ENCODE measurements at regions not wholly inside any gene's neighbourhood (a gene's known extent, or its start where the extent isn't known, plus 50 kb on each side); places are given as distances from the start of the nearest gene placed in this dataset.

DNA sequence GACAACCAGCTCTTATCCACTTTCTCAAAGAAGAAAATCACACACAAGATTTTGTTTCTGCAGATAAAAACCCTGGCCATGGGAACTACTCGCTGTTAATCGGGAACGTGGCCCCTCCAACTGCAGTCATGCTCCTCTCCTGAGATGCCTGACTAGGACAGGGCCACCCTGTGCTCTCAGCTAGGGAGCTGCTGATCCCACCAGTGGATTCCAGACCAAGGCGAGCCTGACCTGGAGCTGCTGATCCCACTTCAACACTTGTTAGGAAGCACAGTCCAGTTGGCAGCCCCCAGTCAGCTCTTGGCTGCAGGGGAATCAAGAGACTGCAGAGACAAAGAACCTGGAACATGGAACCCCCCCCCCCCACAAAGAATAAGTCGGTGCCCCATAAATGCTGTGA is 474.3 kb upstream of the MGMT start:
- no peak for DNase-seq

DNA sequence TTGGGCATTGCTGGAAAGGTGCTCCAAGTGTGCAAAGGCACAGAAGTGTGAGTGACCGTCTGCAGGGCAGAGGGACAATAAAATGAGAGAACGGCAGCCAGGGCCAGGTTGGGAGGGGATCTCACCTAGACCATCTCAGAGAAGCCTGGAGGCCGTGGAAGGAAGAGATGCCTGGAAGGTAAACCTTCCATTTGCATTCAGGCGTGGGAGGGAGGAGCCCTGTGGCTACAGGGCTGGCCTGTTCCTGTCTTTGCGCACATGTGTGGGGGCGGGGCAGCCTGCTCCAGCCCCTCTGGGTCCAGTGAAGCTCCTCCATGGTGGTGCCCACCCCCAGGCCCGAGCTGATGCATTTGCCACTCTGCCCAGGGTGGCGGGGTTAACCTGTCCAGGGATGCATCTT is 473.6 kb upstream of the MGMT start:
- no peak for DNase-seq

DNA sequence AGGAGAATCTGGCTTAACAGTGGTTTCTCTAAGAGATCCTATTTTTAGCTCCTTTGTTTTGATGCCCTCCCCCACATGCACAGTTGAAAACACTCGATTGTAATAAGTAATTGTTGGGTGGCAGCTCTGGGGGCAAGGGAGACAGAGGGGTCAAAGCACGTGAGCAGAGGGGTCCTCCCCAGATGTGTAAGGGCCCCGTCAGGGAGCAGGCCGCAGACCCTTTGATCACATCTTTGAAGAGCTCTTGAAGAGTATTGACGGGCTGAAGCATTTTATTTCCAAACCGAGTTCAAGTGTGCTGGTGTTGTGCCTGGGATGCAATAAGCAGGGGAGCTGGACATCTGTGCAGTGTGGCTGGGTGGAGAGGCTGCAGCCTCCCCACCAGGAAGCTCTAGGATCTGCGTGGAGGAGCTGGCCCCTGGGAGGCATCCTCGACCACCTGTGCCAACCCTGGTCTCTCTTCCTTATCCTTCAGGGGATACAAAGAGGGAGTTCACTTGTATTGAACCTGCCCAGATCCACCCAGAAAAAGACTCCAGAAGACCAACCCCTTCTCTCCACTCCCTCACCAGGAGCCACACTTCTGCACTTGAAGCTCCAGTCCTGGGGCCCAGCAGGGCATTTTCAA is 473.0 kb upstream of the MGMT start:
- DNase-seq = no peak

DNA sequence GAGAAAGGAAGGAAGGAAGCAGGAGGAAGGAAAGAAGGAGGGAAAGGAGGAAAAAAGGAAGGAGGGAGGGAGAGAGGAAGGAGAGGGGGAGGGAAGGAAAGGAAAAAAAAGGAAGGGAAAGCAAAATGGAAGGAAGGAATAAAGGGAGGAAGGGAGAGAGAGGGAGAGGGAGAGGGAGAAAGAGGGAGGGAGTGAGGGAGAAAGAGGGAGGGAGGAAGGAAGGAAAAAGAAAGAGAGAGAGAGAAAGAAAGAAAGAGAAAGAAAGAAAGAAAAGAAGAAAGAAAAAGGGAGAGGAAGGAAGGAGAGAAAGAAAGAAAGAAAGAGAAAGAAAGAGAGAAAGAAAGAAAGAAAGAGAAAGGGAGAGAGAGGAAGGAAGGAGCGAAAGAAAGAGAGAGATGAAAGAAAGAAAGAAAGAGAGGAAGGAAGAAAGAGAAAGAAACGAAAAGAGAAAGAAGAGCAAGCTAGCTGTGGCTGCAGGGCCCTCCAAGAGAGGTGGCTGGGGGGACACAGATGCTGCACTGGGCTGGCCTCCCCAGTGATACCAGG is 472.4 kb upstream of the MGMT start:
- DNase-seq = no peak

DNA sequence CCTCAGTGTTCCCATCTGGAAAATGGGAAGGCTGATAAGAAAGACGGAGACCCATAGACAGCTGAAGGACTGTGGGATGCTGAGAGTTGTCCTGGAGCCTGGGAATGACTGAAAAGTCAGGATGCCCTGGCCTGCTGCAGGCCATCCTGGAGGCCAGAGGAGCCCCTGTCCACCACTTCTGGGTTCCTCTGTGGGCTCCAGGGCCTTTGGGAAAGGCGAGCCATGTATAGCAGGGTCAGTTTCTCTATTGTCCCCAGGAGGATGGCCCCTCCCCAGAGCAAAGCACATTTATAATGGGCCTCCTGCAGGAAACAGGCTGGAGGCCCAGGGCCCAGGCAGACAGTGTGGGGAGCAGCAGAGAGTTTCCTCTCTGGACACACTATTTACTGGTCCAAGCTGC is 471.4 kb upstream of the MGMT start:
- DNase-seq = no peak

DNA sequence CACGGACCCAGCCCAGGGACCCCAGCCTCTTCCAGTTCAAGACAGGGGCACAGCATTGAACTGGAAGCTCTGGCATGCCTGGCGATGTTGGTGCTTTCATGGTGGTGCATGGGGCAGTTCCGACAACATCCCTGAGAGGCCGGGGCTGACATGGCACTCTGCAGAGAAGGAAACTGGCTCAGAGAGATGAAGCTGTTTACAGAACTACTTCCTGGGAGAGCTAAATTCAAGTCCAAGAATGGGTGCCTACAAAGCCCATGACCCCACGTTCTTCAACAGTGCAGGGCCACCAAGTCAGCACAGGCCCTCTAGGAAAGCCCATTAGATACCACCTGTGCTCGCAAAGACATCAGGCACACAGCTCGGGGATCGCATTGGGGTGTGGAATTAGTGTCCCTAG is 470.9 kb upstream of the MGMT start:
- no peak for DNase-seq

DNA sequence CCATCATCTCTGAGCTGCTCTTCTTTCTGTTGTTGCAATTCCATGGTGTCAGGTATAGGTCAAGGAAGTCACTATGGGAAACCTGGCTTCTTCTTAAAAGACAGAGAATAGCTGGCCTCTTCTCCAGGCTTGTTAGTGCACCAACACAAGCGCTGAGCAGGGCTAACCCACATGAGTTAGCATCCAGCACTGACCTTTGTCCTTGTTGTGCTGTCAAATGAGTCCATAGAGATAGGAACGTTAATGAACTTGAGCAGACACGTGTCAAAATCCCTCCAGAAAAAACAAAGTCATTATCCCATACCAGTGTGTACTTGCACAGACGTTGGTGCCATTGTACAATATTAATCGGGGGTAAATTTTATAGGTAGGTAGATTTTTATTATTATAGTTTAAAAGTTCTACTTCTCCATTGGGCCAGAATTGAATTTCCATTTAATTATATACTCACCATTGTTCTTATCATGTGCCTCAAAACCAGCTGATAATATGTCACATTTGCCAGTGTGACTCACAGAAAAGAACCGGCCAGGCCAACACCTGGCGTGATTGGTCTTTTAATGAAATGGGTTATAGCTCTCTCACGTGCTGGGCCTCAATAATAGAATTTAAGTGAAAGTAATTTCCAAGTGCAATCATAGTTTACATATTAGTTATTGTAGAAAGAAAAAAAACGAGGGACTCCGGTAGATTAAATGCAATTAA is 468.8 kb upstream of the MGMT start:
- DNase-seq = no peak

DNA sequence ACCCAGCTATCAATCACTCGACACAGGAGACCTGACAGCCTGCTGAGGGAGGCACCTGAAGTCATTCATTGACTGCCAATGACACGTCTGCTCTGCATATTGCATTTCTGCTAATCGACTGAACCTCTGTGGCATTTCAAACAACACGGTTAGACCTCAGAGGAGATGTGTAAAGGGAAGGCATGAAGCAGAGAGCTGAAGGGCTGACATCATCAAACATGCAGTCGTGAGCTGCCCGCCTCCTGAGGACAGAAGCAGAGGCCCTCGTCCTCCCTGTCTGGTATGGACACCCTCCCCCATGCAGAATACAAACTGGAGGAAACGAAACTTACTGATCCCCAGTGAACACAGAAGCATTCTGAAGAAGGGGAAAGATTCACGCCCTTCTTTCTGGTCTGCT is 462.6 kb upstream of the MGMT start:
- DNase-seq = no peak

DNA sequence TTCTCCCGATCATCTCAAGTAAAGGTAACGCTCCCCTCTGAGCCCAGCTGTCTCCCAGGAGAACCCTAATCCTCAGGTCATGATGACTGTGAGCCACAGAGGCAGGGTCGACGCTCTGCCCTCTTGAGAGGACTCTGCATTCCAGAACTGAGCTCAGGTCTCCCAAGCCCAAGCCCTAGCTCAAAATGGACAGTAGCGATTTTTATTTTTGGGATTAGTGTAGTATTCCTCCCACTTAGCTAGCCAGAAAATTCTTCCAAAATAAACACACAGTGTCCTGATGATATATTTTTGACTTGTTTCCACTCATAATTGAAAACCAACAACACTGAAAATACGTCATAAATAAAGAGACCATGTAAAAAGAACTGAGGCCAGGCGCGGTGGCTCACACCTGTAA is 462.0 kb upstream of the MGMT start:
- DNase-seq = no peak

DNA sequence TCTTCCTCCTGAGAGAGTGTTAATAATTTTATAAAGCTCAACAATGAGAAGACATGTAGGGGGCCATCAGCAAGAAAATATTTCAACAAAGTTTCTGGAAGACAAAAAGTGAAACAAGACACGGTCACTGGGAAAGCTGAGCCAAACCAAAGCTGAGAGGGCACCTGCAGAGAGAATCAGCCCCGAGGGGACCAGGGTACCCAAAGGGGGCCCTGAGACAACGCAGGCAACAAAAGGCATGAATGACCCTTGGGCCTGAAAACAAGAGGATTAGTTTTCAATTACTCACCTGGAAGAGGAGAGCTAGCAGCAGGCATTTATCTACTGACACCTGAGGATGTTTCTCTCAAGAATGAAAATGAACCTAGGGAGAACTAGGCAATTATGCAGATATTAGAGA is 461.2 kb upstream of the MGMT start:
- DNase-seq = no peak

DNA sequence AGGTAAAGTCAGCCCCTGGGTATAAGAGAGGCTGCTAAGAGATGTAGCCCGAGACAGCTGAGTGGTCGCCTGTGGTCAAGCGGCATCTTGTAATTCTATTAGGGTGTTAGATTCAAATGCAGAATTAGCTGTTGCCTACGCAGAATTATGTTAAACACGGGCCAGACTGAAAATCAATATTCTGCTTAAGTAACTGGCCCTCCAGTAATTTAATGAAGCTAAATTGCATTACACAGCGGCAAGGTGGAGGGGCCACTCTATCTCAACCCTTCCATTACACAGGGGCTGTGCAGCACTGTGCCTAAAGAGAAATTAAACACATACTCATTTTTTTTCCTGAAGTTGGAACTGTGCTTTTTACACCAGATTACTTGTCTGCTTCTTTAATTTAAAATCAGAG is 448.5 kb upstream of the MGMT start:
- DNase-seq = no peak

DNA sequence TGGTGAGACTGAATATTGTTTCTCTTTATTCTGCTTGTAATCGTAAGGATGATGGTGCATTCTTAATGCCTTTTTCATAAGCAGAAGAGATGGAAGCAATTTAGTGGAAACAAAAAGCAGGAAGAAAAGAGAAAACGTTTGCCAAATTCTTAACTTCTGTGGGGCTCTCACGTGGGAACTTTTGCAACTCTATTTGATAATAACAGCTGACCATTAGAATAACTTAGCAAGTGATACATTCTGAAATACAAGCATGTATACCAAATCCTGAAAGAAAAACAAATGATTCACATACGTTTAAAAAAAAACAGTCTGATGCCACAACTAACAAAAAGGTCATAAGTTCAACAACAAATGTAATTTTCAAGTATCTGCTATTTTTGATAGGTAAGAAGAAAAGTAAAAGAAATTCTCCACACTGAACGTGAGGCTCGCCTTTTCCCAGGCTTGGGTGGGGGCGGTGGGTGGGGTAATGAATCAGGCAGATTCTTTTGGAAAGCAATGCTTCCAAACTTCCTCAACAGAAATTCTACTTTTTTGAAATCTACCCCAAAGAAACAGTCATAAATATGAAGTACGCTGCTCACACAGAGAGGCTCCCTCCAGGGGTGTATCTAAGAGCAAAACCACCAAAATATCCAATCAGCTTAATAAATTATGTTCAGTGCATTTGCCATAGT is 446.2 kb upstream of the MGMT start:
- DNase-seq = no peak

DNA sequence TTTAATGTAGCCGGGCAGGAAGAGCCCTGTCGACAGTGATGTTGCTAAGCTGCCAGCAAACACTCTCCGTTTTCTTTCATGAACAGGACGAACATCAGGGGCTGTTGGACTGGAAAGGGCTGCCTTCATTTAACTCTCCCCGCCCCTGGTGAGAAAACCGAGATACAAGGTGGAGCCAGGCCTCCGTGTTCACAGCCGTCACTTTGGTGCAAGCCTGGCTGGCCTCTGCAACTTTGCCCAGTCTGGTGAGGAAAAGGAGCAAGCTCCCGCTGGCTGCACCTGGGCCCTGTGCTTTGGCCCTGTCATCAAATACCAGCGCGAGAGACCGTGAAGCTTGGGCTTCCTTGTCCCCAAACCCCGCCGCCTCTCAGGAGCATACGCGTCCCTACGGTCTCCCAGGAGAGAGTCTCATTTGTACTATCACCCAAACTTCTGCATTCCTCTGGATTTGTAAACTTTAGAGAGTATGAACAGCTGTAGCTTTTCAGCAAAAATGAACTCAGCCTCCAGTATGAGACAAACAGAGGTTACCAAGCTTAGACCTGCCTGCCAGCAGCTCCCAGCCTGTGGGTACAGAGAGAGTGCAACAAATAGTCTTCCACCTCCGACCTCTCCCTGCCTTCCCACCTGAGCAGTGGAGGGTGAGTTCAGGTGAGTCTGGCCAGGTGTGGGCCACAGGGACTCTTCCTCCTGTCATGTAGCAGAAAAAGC is 445.3 kb upstream of the MGMT start:
- DNase-seq = no peak

DNA sequence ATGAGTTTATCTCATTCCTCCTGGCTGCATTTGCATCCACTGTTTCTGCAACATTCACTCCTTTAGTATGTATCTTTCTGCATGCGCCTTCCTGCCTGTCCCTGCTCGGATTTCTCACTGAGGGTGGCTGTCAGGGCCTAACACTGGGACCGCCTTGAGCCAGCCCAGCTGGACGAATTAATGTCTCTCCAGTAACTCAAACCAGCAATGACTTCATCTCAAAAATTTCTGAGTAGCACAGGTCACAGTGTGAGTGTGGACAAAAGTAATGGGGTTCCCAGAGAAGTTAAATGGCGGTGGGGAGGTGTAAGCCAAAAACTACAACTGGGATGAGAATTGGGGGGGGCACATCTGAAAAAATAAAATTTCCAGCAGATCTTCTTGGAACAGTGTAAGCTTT is 444.0 kb upstream of the MGMT start:
- no peak for DNase-seq

DNA sequence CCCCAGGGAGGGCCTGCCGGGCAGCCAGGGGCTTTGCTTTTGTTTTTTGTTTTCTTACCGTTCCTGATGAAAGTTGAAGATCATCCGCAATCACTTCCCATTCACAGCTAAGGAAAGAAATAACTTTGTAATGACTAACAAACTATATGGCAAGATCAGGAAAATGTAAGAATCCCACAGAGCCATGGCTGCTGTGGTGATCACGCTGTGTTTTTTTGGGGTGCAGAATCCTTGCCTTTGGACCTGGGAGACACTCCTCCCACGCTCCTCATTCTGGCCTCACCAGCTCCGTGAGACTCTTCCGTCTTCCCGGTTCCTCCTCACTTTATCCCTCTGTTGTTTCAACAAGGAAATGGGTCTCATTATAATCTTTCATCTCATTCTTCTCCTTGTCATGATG is 443.0 kb upstream of the MGMT start:
- no peak for DNase-seq

DNA sequence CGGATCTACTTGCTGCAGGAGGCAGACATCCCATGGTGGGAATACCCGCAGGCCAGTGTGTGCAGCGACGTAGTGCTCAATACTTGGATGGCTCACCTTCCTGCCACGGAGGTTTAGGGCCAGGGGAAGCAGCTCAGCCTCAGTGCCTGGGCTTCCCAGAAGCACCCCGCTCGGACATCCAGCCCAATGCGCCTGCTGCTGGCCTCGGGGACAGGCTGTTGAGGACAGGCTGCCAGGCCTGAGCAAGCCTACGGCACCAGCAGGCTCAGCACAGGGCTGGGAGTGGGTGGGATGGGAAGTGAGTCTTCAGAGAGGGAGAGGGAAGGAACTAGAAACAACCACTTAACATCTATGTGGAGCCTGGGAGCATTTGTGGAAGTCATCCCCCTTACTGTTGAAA is 441.3 kb upstream of the MGMT start:
- DNase-seq = no peak

DNA sequence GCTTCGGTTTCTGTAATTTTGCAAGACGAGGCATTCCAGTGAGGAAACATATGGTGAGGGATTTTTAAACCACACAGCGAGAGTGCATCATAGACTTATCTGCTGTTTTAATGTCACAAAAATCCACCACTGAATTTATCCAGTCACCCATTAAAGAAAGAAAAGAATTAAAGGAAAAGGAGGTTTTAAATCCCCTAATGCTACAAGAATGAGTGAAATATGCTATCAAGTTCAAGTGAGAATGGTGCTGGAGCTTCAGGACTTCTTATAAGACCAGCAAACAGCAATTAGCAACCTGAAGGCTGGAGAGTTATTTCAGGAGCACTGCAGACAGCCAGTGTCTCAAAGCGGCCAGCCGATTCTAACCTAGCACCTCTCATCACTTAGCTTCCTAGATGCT is 439.1 kb upstream of the MGMT start:
- no peak for DNase-seq

DNA sequence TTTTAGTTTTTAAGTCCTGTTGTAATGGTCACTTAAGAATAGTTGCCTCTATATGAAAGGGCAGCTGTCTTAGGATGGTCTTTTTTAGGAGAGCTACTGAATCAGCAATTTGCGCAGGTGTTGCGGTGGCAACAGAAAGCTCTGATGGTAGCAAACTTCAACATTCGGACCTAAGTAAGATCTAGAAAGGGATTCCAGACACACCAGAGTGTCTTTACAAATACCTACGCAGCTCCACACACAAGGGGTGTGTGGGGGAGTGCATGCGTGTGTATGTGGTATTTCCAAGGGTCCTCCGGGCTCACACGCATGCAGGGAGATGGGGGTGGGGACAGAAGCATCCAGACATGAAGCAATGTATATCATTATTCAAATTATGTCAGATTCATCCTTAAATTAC is 438.6 kb upstream of the MGMT start:
- no peak for DNase-seq

DNA sequence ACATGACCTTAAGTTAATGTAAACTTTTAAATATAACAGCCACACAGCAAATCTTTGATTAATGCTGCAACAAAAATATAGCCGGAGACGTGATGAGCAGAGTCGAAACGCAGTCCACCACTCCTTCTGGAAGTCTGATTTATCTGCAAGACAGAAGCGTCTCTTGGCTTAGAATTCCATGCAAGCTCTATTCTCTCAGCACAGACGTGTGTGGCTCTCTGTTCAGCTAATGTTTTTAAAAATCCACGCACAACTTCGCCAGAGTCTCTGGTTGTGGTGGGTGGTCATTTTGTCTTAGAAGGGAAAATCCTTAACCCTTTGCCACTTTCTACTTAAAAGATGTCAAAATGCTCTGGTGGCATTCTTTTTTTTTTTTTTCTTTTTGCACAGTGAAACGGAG is 438.0 kb upstream of the MGMT start:
- no peak for DNase-seq

DNA sequence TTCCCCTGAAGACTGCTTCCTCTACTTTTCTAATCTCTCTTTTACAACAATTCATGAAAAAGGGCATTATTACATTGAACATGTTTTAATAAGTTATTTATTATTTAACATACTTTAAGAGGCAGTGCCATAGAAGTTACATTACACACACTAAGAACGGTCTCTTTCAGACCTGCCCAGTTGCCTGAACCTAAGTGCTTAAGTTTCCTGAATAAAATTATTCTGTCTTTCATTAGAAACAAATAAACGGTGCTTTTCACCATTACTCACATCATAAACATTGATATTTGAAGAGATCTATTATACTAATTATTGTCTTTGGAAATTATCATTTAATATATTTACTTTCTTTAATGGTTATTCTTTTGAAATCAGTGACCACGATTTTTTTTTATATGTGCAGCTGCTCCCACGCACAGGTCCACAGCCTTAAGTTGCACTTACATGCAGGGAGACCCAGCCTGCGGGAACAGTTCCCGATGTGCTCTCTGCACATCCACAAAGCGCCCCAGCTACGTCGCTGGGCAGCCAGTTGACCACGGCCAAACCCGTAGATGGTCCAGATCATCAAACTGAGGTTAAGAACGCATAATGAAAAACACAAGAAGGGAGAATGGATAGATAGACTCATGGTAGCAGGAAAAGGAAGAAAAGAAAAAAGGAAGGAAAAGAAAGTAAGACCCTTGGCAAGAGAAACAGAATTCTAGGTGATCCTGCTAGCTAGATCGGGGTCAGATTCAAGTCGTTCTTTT is 437.0 kb upstream of the MGMT start:
- DNase-seq = no peak

DNA sequence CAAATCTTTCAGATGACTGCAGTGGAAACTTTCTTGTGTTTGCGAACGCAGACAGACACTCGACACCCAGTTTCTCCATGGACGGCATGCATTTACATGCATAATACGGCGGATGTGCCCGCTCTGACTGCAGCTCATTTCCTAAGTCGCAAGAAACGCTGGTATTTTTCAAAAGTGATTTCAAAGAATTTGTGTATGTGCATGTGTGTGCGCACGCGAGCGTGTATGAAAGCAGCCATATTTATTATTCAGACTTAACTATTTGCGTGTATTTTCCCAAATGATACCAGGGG is 436.5 kb upstream of the MGMT start:
- no peak for DNase-seq

DNA sequence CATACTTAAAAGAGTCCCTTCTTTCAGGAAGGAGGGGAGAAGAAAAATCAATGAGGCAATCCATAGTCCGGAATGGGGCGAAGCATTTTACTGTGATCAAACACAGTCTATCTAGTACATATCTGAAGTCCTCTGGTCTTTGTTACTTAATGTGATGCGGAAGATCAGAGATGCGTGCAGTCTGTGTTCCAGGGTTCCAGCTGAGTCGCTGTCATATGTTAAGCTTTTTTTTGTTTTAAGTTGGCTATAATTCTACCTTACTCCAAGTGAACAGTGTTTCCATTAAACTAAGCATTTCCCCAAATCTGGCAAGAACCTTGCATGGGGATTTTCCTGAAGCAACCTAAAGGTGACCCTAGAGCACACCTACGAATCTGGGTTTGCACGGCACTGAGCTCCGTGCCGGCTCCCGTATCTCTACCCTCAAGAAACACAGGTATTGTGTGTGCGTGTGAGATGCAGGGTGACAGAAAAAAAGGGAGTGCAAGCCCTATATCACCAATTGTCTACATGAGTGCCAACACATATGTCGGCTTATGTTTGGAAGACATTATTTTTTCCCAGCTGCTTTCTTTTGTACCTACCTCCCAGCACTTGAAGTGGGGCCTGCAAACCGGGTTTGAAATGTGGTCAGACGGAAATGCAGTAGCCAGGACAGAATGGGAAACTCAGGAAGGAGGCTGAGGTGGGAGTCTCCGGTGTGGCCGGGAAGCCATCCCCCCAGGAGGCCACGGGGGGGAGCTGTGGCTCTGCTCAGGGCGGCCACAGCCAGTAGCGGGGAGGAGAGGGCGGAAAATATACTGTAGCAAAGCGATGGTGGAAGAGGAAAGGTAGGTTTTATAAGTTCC is 435.8 kb upstream of the MGMT start:
- DNase-seq = peak; percentile 32
